LoVo (cell line): ENCODE measurements at regions not wholly inside any gene's neighbourhood (a gene's known extent, or its start where the extent isn't known, plus 50 kb on each side); places are given as distances from the start of the nearest gene placed in this dataset.

ENCODE experiments used
- DNase-seq: peaks from one replicate; pipeline ENCODE4 v3.0.0-alpha.2; 2016; ENCODE audit warnings: low spot score

GRCh38 chr11:45597097-45597496 is 68.3 kb downstream of the CHST1 start:
- no peak for DNase-seq

- DNase-seq: no peak
Observed at GRCh38 chr11:45596571-45596970, 68.9 kb downstream of the CHST1 start.

GRCh38 chr11:45593992-45594391 is 71.4 kb downstream of the CHST1 start:
- no peak for DNase-seq

- DNase-seq: no peak
Observed at GRCh38 chr11:45592636-45593035, 72.8 kb downstream of the CHST1 start.

- no peak for DNase-seq
Observed at GRCh38 chr11:45590743-45591142, 74.7 kb downstream of the CHST1 start.

- no peak for DNase-seq
Observed at GRCh38 chr11:45585205-45585604, 80.2 kb downstream of the CHST1 start.

DNA sequence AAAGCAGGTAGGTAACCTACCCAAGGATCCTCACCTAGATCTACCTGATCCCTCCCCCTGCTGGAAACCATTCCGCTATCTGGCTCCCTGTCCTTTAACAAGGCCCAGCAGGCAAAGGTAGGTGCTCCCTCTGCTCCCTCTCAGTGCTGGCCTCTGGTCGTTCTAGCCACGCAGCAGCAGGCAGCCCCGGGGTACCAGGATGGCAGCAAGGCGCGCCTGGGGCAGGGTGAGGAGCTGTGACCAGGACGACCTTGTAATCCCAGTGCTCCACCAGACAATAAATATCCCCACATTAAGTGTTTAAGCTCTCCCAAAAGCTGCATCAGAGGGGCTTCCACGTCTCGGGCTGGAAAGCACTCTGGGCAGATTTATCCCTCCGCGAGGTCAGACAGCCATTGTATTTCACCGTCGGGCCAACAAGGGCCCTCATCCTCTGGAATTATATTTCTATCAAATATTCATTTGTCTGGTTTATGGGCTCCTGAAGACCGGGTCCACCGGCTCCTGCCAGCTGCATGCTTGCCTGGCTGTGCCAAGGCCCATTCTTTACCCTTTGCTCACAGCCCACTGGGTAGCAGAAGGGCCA is 81.3 kb downstream of the CHST1 start:
- no peak for DNase-seq

DNA sequence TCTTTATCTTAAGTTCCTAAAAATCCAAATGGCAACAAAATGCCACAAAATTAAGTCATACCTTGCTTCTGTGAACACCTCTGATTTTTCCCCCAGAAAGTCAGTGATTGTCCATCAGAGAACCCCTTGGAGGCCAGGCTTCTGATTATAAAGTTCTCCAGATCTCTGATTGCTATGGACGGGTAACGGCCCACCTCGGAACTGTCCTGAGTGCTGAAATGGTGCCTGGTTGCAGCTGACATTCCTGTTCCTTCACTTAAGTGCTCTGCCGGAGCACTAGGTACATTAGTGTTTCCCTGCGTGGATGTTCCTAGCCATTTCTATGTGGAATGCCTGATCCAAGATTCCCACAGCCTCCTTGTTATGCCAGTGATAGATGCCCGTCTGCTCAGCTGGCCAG is 85.0 kb downstream of the CHST1 start:
- peak; percentile 12 for DNase-seq

- no peak for DNase-seq
Observed at GRCh38 chr11:45578316-45578715, 87.1 kb downstream of the CHST1 start.

DNA sequence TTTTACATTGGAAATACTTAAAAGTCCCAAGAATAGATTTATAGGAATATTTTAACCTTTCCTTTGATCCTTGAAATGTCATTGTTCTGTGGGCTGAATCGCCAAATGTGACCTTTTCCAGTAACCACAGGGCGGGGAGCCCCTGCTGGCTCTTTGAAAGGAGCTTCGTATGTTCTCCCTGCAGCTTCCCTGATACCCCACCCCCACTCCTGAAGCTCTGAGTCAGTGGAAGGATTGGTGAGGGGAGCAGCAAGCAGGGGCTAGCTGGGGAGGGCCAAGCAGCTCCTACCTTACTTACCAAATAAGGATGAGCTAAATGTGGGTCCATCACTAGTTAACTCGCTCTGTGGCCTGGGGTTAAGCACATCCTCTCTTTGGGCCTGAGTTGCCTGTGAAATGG is 87.7 kb downstream of the CHST1 start:
- no peak for DNase-seq

GRCh38 chr11:45576461-45577215 is 88.8 kb downstream of the CHST1 start:
- no peak for DNase-seq

DNA sequence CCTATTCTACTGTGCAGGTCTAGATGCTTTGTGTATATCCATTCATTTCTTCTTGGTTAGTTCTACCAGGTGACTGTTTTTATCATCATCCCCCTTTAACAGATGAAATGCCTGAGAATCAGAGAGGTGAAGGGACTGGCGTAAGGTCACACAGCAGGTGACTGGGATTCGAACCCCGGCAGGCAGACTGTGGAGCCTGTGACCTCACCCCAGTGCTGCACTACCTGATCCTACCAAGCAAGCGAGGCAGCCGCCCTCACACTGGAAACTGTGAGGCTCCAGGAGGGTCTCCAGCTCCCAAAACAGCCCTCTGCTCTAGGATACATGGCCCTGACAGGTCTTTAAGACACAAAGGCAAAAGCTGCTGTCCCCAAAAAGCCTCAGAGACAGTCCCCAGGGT is 91.7 kb downstream of the CHST1 start:
- DNase-seq: no peak

- DNase-seq: no peak
Observed at GRCh38 chr11:45572354-45573123, 92.9 kb downstream of the CHST1 start.

DNA sequence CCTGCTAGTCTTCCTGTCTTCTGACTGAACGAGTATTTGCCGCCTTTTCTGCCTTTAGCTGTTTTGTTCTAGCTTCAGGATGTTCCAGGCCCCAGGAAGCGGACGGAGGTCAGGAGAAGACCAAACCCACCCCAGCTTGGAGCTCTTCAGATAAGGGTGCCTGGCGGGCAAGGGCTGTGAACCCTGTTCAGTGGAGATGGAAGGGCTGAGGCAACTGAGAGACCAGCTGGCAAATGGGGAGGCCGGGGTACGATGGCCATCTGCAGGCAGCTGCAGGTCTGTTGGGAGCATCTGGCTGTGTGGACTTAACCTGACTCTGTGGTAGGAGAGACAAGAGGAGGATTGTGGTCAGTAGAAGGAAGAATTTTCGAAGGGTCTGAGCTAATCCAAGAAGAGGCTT is 95.6 kb downstream of the CHST1 start:
- no peak for DNase-seq

DNA sequence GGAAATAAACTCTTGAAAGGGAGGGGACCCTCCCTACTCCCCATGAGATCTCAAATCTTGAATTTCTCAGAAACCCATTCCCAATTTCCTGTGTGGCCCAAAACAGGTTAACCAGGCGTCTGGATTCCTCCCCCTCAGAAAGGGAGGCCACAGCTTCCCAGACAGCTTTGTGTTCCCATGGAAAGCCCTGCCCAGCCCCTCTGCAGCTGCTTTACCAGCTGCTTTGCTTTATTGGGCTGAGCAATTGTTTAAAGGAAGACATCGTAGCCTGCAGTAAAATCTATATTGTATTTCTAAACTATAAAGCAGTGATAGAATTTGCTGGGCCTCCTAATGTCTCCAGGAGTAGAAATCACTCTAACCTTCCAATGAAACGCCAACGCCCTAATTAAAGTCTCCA is 97.4 kb downstream of the CHST1 start:
- DNase-seq: no peak

DNA sequence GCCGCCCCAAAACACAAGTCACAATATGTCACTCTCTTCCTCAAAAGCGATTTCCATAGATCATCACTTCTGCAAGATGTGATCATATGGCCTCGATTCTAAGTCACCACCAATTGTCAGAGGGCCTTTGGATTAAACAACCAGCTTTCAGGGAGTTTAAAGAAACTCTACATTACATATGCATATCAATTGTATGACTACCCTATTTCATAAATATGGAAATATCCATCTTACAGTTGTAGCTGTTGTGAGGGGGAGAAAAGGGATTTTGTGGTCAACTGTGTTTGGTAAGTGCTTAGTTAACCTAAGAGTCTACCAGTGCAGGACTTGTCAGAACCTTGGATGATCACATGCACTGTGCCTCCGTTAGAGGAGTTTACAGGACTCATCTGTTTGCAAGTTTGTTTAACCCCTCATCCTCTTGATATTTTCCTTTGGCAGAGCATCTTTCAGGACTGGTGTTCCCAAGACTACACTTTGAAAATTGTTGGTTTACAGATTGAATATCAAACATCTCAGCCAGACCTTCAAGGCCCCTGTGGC is 99.9 kb downstream of the CHST1 start:
- DNase-seq: no peak

- DNase-seq: no peak
Observed at GRCh38 chr11:45563810-45564209, 101.6 kb downstream of the CHST1 start.

DNA sequence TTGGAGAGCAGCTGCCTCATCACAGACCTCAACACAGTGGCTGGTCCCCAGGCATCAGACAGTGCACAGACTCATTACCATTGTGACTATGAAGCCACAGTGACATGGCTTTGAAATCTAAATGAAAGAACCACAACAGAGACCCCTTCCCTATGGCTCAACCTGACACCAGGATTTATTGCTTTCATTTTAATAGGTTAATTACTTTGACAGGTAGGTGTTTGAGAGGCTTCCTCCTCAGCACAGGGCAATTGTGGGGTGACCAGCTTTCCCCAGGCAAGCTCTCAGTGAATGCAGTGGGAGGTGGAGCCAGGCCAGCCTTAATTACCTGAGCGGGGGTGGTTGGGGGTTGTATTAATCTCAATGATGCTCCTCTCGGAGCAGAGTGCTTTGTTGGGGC is 102.3 kb downstream of the CHST1 start:
- DNase-seq: no peak

GRCh38 chr11:45560913-45561281 is 104.5 kb downstream of the CHST1 start:
- DNase-seq: no peak

DNA sequence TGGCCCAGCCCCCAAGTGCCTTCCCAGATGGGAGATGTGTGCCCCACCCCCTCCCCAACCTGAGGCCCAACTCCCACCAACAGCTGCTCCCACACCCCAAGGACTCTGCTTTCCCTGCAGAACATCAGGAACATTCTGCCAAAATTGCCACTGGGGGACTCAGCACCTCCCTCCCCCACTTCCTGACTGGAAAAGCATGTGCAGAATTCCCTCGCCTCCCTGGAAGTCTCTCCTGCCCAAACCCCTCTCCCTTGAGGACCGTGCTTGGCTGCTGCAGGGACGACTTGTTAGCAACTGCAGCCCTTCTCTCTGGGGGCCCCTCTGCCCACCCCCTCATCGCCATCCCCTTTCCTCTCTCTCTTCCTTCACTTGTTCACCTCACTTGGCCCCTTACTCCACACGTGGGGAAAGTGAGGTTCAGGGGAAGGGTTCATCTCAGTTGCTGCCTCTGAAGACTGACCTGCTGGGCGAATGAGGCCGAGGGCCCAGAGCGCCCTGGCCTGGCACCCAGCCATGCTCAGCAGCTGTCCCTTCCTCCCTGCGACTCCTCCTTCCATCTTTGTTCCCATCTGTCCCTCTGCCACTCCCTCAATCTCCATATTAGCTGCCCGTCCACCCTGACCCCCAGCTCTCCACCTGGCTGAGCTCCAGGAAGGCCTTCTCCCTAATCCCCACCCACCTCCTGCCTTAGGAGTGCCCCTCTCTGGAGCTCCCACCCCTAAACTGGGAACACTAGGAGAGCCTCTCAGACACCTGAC is 105.1 kb downstream of the CHST1 start:
- DNase-seq: no peak

- DNase-seq: no peak
Observed at GRCh38 chr11:45556851-45557707, 108.3 kb downstream of the CHST1 start.
